OCI-LY1 (cell line): ENCODE measurements at regions not wholly inside any gene's neighbourhood (a gene's known extent, or its start where the extent isn't known, plus 50 kb on each side); places are given as distances from the start of the nearest gene placed in this dataset.
"Not testable (repeated sequence)": the region's sequence is repeated elsewhere in the genome, so short reads cannot be mapped to it uniquely, and the experiment has no call there.

Experiments
- H2AFZ ChIP-seq: fragments of 200-600 bp; sonication (generic), shearing (Covaris generic); 2 replicates; pipeline ENCODE4 v1.6.0; 2014; ENCODE audit warnings: antibody characterized with exemption, mild to moderate bottlenecking, low read length
- H3F3A ChIP-seq: fragments of 200-600 bp; sonication (generic), shearing (Covaris generic); 2 replicates; pipeline ENCODE4 v1.6.0; 2014; ENCODE audit warnings: mild to moderate bottlenecking, antibody characterized with exemption, low read length, moderate library complexity; ENCODE audit not compliant: insufficient read depth
- H3K27ac ChIP-seq: fragments of 200-600 bp; sonication (generic); 2 replicates; pipeline ENCODE4 v1.5.1; 2014; ENCODE audit warnings: low read length, mixed run types, mild to moderate bottlenecking, low read depth; ENCODE audit not compliant: poor library complexity, severe bottlenecking
- H3K27me3 ChIP-seq: fragments of 200-600 bp; sonication (generic); 2 replicates; pipeline ENCODE4 v1.6.0; 2014; ENCODE audit warnings: antibody characterized with exemption, mild to moderate bottlenecking, low read length, moderate library complexity; ENCODE audit not compliant: insufficient read depth
- H3K36me3 ChIP-seq: fragments of 200-600 bp; sonication (generic); 2 replicates; pipeline ENCODE4 v1.6.1; 2014; ENCODE audit warnings: mild to moderate bottlenecking, antibody characterized with exemption, low read length, moderate library complexity, mixed read lengths; ENCODE audit not compliant: insufficient read depth
- H3K4me1 ChIP-seq: fragments of 200-600 bp; sonication (generic); 2 replicates; pipeline ENCODE4 v1.5.1; 2014; ENCODE audit warnings: mild to moderate bottlenecking, low read length, moderate library complexity; ENCODE audit not compliant: insufficient read depth, severe bottlenecking
- H3K4me2 ChIP-seq: fragments of 200-600 bp; sonication (generic), shearing (Covaris generic); 2 replicates; pipeline ENCODE4 v1.6.1; 2014; ENCODE audit warnings: low read length
- H3K4me3 ChIP-seq: fragments of 200-600 bp; sonication (generic); 2 replicates; pipeline ENCODE4 v1.5.1; 2014; ENCODE audit warnings: low read length, low read depth, mild to moderate bottlenecking, mixed read lengths; ENCODE audit not compliant: poor library complexity, severe bottlenecking
- H3K79me2 ChIP-seq: fragments of 200-600 bp; shearing (Covaris generic); 2 replicates; pipeline ENCODE4 v1.6.1; 2016; ENCODE audit warnings: mixed run types, low read length, mixed read lengths; ENCODE audit not compliant: insufficient read depth
- H3K9ac ChIP-seq: fragments of 200-600 bp; sonication (generic), shearing (Covaris generic); 2 replicates; pipeline ENCODE4 v1.6.1; 2014; ENCODE audit warnings: mild to moderate bottlenecking, low read length, mixed read lengths
- H3K9me2 ChIP-seq: fragments of 200-600 bp; sonication (generic), shearing (Covaris generic); 2 replicates; pipeline ENCODE4 v1.6.1; 2014; ENCODE audit warnings: low read depth, mild to moderate bottlenecking, low read length, mixed read lengths
- H3K9me3 ChIP-seq: fragments of 200-600 bp; shearing (Covaris generic); 2 replicates; pipeline ENCODE4 v1.6.1; 2014; ENCODE audit warnings: low read length, mixed read lengths
- H4K20me1 ChIP-seq: fragments of 200-600 bp; sonication (generic), shearing (Covaris generic); 2 replicates; pipeline ENCODE4 v1.6.0; 2016; ENCODE audit warnings: mild to moderate bottlenecking, low read length; ENCODE audit not compliant: insufficient read depth
- CTCF ChIP-seq: fragments of 200-600 bp; sonication (generic), shearing (Covaris generic); IDR thresholded peaks from 2 replicates; pipeline ENCODE4 v1.5.1; 2017; ENCODE audit warnings: mild to moderate bottlenecking, antibody characterized with exemption, low read length, moderate library complexity, mixed read lengths
- EZH2 ChIP-seq: fragments of 200-600 bp; sonication (generic), shearing (Covaris generic); IDR thresholded peaks from 2 replicates; pipeline ENCODE4 v1.8.0; 2017; ENCODE audit warnings: borderline replicate concordance, mixed run types, mild to moderate bottlenecking, antibody characterized with exemption, low read length, moderate library complexity, mixed read lengths

- no peak overlapping the region for H3K4me3 ChIP-seq
- no peaks in the 10 kb centered on the region for H3K9me2 ChIP-seq
- H4K20me1 ChIP-seq = no peaks in the 10 kb centered on the region
- no peaks in the 10 kb centered on the region for H3K27me3 ChIP-seq
- no peaks in the 10 kb centered on the region for H3K79me2 ChIP-seq
- no peaks in the 10 kb centered on the region for H3K9me3 ChIP-seq
- no peak overlapping the region for H2AFZ ChIP-seq
- no peaks in the 10 kb centered on the region for H3K36me3 ChIP-seq
- peak; percentile 52; the same call in 1 of the 2 replicates for TF ChIP-seq CTCF
- TF ChIP-seq EZH2 = no peak
- no peak overlapping the region for H3K9ac ChIP-seq
- no peaks in the 10 kb centered on the region for H3F3A ChIP-seq
- peaks cover 6% of the 10 kb centered on the region for H3K4me1 ChIP-seq
- no peak overlapping the region for H3K27ac ChIP-seq
- no peak overlapping the region for H3K4me2 ChIP-seq
These were observed 175.0 kb upstream of the MTMR8 start for GRCh38 chrX:64570204-64570603.

- H3K4me1 ChIP-seq, H3K4me2 ChIP-seq, H3F3A ChIP-seq, H3K27me3 ChIP-seq, H3K4me3 ChIP-seq, H3K36me3 ChIP-seq, H2AFZ ChIP-seq, H3K27ac ChIP-seq, H3K9ac ChIP-seq, H3K9me2 ChIP-seq, H3K79me2 ChIP-seq, H4K20me1 ChIP-seq, H3K9me3 ChIP-seq: not testable (repeated sequence)
These were observed 170.1 kb upstream of the MTMR8 start for GRCh38 chrX:64565348-64565747.

- not testable (repeated sequence) for H4K20me1 ChIP-seq, H3K27me3 ChIP-seq, H2AFZ ChIP-seq, H3K4me1 ChIP-seq, H3K36me3 ChIP-seq, H3K79me2 ChIP-seq, H3K9ac ChIP-seq, H3K27ac ChIP-seq, H3K9me3 ChIP-seq, H3K9me2 ChIP-seq, H3F3A ChIP-seq
- H3K4me2 ChIP-seq = peak overlapping the region; percentile 34; the same call in 1 of the 2 replicates
- peak overlapping the region; percentile 23 for H3K4me3 ChIP-seq
These were observed 154.0 kb upstream of the MTMR8 start for GRCh38 chrX:64549236-64549635.

GRCh38 chrX:64536736-64537135 is 141.5 kb upstream of the MTMR8 start:
- H3K9me3 ChIP-seq = no peaks in the 10 kb centered on the region

More at GRCh38 chrX:64536736-64537135, 141.5 kb upstream of the MTMR8 start:
- TF ChIP-seq CTCF = no peak
- no peak for TF ChIP-seq EZH2
- H3K4me3 ChIP-seq = no peak overlapping the region
- no peaks in the 10 kb centered on the region for H3K79me2 ChIP-seq
- H3K4me2 ChIP-seq = no peak overlapping the region
- no peaks in the 10 kb centered on the region for H3K36me3 ChIP-seq
- no peaks in the 10 kb centered on the region for H3K4me1 ChIP-seq
- no peaks in the 10 kb centered on the region for H3K27me3 ChIP-seq
- no peaks in the 10 kb centered on the region for H3K9me2 ChIP-seq
- no peak overlapping the region for H3K9ac ChIP-seq
- H3K27ac ChIP-seq = no peak overlapping the region
- no peaks in the 10 kb centered on the region for H4K20me1 ChIP-seq
- no peaks in the 10 kb centered on the region for H3F3A ChIP-seq
- H2AFZ ChIP-seq = no peak overlapping the region
